Parathyroid adenoma (tissue), 2 donors: ENCODE measurements at regions not wholly inside any gene's neighbourhood (a gene's known extent, or its start where the extent isn't known, plus 50 kb on each side); places are given as distances from the start of the nearest gene placed in this dataset.

ENCODE experiments used
- H2AFZ ChIP-seq: fragments of 300-600 bp; sonication (generic); one replicate; pipeline ENCODE4 v1.7.0; 2017; ENCODE audit warnings: antibody characterized with exemption, mild to moderate bottlenecking
- H3K27ac ChIP-seq: fragments of 300-600 bp; sonication (generic); one replicate; pipeline ENCODE4 v1.7.0; 2017
- H3K27me3 ChIP-seq: fragments of 300-600 bp; sonication (generic); one replicate; pipeline ENCODE4 v1.7.0; 2017; ENCODE audit warnings: low read length; ENCODE audit not compliant: control insufficient read depth, insufficient read depth
- H3K36me3 ChIP-seq: fragments of 300-600 bp; sonication (generic); one replicate; pipeline ENCODE4 v1.7.0; 2017; ENCODE audit warnings: low read length; ENCODE audit not compliant: control insufficient read depth, insufficient read depth
- H3K4me1 ChIP-seq: fragments of 300-600 bp; sonication (generic); one replicate; pipeline ENCODE4 v1.7.0; 2017; ENCODE audit warnings: control low read depth
- H3K4me2 ChIP-seq: fragments of 300-600 bp; sonication (generic); one replicate; pipeline ENCODE4 v1.7.0; 2017; ENCODE audit warnings: low read length
- H3K4me3 ChIP-seq: fragments of 300-600 bp; sonication (generic); one replicate; pipeline ENCODE4 v1.7.0; 2017; ENCODE audit warnings: low read depth, low read length
- H3K79me2 ChIP-seq: fragments of 300-600 bp; sonication (generic); one replicate; pipeline ENCODE4 v1.7.0; 2017; ENCODE audit warnings: control low read depth
- H3K9ac ChIP-seq: fragments of 300-600 bp; sonication (generic); one replicate; pipeline ENCODE4 v1.7.0; 2017; ENCODE audit warnings: mild to moderate bottlenecking
- H3K9me3 ChIP-seq: fragments of 300-600 bp; sonication (generic); one replicate; pipeline ENCODE4 v1.7.0; 2017; ENCODE audit warnings: low read length; ENCODE audit not compliant: control insufficient read depth
- CTCF ChIP-seq: fragments of 300-600 bp; sonication (generic); IDR thresholded peaks from one replicate; pipeline ENCODE4 v1.7.0; 2017; ENCODE audit warnings: antibody characterized with exemption, mild to moderate bottlenecking
- donor health status: primary hyperparathyroidism.

GRCh38 chr22:49138250-49138790 lies 689.4 kb downstream of the BRD1 start:
- no peak overlapping the region for H3K27ac ChIP-seq
- H3K9me3 ChIP-seq, result no peaks in the 10 kb centered on the region
- no peaks in the 10 kb centered on the region for H3K79me2 ChIP-seq
- TF ChIP-seq CTCF, result no peak
- no peak overlapping the region for H3K4me3 ChIP-seq
- H3K9ac ChIP-seq, result no peak overlapping the region
- no peaks in the 10 kb centered on the region for H3K4me1 ChIP-seq
- H3K4me2 ChIP-seq, result no peak overlapping the region
- no peak overlapping the region for H2AFZ ChIP-seq
- H3K36me3 ChIP-seq, result no peaks in the 10 kb centered on the region
- no peaks in the 10 kb centered on the region for H3K27me3 ChIP-seq

DNA sequence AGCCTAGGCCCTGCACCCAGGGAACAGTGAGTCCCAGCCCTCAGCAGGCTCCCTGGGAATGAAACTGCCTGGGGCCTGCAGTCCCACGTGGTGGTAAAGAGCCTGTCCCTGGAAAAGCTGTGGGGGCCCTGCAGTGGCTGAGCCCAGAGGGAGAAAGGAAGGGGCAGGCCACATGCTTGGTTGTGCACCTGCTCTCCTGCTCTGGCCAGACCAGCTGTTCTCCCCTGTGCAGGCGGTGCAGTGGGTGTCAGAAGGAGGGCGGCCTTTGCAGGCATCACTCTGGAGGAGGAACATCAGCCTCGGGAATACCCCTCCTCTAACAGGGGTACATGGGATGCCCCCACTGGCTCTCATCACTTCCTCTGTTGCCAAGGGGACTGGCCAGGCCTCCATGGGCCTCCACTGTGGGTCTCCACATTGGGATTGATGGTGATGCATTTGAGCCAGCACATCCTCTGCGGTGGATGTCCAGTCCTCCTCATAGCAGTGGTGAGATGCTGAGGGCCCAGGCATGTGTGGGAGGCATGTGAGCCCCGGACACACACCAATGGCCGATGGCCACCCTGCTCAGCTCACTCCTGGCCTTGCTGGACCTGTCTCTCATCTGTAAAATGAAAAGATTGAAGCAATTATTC lies 690.4 kb downstream of the BRD1 start:
- H3K9me3 ChIP-seq, result no peaks in the 10 kb centered on the region
- H3K9ac ChIP-seq, result no peak overlapping the region
- H3K27ac ChIP-seq, result no peak overlapping the region
- TF ChIP-seq CTCF, result no peak
- no peak overlapping the region for H3K4me2 ChIP-seq
- no peaks in the 10 kb centered on the region for H3K36me3 ChIP-seq
- H3K4me1 ChIP-seq, result no peaks in the 10 kb centered on the region
- no peaks in the 10 kb centered on the region for H3K79me2 ChIP-seq
- H3K4me3 ChIP-seq, result no peak overlapping the region
- H2AFZ ChIP-seq, result no peak overlapping the region
- H3K27me3 ChIP-seq, result no peaks in the 10 kb centered on the region

DNA sequence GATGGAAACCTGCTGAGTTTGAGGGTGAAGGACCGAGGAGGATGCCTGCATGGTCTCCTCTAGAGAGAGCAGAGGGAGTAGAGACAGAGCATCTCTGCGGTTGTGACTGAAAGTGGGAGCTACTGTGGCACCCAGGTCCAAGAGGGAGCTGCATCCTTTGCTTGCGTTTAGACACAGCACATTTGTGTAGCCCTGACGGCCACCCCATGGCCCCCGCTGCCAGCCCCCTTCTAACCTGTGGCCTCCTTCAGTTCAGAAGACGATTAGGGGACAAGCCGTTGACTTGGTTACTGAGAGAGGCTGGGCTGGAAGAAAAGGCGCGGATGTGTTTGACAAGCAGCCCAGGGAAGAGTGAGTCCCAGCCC lies 690.9 kb downstream of the BRD1 start:
- Histone ChIP-seq H2AFZ (no peak overlapping the region), H3K4me2 (no peak overlapping the region), H3K4me3 (no peak overlapping the region), H3K27me3 (no peaks in the 10 kb centered on the region), H3K9me3 (no peaks in the 10 kb centered on the region), H3K4me1 (no peaks in the 10 kb centered on the region), H3K9ac (no peak overlapping the region), H3K36me3 (no peaks in the 10 kb centered on the region), H3K79me2 (no peaks in the 10 kb centered on the region), H3K27ac (no peak overlapping the region)
- no peak for TF ChIP-seq CTCF

- Histone ChIP-seq H3K4me3 (no peak overlapping the region), H2AFZ (no peak overlapping the region), H3K36me3 (no peaks in the 10 kb centered on the region), H3K9ac (no peak overlapping the region), H3K9me3 (no peaks in the 10 kb centered on the region), H3K4me1 (no peaks in the 10 kb centered on the region), H3K4me2 (no peak overlapping the region), H3K27ac (no peak overlapping the region), H3K79me2 (no peaks in the 10 kb centered on the region), H3K27me3 (no peaks in the 10 kb centered on the region)
- no peak for TF ChIP-seq CTCF
Observed at GRCh38 chr22:49136041-49136815, 691.4 kb downstream of the BRD1 start.
